HUDEP-2 (cell line): ENCODE measurements at regions not wholly inside any gene's neighbourhood (a gene's known extent, or its start where the extent isn't known, plus 50 kb on each side); places are given as distances from the start of the nearest gene placed in this dataset.
"Not testable (repeated sequence)": the region's sequence is repeated elsewhere in the genome, so short reads cannot be mapped to it uniquely, and the experiment has no call there.

Experiments
- DNase-seq, 76 experiments: peaks; one replicate each; lab custom pipeline; 2025; ENCODE audit not compliant: unreplicated experiment in 76 of 76; lab: John Stamatoyannopoulos, UW

DNA sequence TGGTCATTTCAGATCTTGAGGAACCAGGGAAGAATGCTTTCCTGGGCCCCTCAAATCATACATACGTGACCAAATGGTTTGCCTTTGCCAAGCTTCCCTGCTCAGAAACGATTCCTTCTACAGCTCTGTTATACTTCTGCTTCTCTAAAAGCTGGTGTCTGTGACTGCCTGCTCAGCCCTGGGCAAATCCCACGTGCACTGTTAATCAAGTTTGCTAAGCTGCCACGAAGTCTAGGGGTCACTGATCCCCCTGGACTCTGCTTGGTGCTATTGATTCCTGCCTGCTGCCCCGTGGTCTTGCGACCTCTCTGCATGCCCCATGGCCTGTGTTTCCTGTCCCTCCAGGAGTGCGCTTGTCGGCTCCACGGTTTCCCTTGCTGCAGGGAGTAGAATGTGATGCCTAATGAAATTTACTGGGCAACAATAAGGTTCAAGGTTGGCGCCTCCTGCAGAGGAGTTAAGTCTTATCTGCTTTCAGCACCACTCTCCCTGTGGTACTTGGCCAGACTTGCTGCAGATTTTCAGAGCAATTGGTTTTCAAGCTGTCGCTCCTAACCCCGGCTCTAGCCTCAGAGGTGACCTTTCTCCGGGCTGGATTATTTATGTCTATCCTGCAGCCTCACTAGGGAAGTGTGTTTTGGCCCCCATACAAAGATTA lies 201.6 kb upstream of the FZD8 start:
- DNase-seq = no peak

GRCh38 chr10:35838054-35838453 lies 196.0 kb upstream of the FZD8 start:
- DNase-seq = no peak

DNA sequence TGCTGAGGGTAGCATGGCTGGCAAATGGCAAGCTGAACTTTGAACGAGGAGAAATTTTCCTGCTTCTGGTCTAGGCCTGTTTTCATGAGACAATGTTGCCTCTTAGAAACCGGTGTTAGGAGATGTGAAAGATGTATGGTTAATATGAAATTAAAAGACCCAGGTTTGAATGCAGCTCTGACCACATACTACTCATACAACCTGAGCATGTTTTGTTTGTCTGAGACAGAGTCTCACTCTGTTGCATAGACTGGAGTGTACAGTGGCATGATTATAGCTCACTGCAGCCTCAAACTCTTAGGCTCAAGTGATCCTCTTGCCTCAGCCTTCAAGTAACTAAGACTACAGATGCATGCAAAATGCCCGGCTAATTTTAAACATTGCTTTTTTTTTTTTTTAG lies 193.4 kb upstream of the FZD8 start:
- no peak for DNase-seq

DNA sequence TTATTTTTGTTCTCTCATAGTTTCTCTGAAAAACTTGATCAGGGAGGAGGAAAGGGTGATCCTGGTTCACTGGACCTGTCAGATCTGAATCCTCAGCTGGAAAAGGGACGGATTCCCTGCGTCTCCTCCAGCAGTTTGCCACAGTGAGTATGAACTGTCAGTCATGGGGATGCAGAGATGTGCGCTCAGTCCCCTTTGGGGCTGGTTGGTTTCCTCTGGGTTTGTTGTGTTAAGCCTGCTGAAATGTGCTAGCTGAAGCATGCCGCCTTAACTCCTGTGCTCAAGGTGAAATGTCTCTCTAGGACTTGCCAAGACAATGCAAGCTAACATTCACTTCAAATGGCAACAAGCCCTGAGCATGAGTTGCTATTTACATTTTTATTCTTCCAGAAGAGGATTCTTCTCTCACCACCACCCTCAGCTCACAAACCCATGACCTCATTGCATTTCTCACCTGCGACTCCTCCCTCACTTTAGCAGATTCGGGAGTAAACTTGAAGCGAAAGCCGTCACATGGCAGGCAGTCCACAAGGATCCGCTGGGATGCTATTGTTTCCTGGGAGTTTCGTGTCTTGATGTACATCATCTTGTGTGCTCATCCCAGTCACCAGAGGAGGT lies 192.9 kb upstream of the FZD8 start:
- no peak for DNase-seq

DNA sequence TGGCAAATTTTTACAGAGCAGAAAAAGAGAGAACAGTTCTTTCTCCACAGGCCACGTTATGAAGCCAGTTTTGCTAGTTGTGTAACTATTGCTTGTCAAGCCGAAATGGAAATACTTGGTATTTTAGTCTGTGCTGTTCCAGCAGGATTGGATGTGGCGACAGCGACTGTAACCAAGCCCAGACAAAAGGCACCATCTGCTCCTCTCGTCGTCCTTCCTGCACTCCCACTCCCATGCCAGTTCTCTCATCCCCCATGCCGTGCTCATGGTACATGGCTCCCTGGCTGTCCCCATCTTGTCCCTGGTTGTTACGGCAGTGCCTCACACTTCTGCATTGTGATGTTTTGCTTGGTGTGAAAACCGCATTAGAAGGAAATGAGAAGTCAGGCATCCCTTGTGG lies 185.7 kb upstream of the FZD8 start:
- no peak for DNase-seq

- no peak for DNase-seq
Measured at GRCh38 chr10:35824704-35825103, 182.6 kb upstream of the FZD8 start.

DNA sequence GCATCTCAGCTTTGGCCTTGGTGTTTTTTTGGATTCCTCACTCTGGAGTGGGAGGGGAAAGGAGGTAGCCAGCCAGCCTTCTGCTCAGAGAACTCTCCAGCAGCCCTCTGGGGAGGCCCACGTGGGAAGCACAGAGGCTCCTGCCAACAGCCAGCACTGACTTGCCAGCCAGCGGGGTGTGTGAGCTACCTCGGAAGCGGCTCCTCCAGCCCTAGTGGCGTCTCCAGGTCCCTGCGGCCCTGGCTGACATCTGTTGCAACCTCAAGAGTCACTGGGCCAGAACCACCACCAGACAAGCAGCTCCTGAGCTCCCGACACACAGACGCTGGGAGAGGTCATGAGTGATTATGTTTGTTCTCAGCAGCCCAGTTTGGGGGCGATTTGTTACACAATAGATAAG lies 180.2 kb upstream of the FZD8 start:
- peak in 2 of 76 experiments; percentile 3 to 6 for DNase-seq

DNA sequence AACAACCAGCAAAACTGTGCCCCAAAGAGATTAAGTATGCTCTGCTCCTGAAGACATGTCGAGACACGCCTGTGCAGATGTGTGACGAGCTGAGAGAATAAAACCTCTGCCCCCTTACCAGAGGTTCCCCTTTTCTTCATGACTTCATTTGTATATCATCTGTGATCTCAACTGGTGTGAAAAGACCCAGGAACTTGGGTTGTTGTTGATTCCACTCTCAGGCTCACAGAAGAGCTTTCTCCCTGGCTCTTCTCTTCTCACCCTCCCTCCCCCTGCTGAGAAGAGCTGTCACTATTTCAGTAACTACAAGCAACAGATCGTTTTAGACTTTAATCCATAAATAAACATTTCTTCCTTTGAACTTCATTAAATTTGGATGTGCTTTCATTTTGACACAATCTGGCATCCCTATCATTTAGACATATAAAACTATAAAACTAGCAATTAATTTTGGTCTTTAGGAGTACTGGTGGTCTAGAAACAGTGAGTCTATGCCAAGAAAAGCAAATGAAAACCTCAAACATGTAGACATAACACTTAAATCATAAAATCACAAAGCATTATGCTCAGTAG lies 179.3 kb upstream of the FZD8 start:
- no peak for DNase-seq

GRCh38 chr10:35819736-35820135 lies 177.6 kb upstream of the FZD8 start:
- no peak for DNase-seq

DNA sequence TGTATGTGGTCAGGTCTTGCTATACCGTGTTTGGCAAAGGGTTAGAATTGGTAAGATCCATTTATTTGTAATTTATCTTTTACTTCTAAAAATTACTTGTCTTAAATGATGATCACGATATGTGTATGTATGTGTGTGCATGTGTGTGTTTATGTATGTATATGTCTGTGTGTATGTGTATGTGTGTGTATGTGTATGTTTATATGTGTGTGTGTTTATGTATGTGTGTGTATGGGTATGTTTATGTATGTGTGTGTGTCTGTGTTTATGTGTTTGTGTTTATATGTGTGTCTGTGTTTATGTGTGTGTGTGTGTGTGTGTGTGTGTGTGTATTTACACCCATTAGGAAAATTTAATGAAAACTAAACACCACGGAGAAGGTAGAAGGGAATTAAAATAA lies 176.9 kb upstream of the FZD8 start:
- DNase-seq = no peak

DNA sequence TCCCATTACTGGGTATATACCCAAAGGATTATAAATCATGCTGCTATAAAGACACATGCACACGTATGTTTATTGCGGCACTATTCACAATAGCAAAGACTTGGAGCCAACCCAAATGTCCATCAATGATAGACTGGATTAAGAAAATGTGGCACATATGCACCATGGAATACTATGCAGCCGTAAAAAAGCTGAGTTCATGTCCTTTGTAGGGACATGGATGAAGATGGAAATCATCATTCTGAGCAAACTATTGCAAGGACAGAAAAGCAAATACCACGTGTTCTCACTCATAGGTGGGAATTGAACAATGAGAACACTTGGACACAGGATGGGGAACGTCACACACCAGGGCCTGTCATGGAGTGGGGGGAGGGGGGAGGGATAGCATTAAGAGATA lies 175.0 kb upstream of the FZD8 start:
- not testable (repeated sequence) for DNase-seq

DNA sequence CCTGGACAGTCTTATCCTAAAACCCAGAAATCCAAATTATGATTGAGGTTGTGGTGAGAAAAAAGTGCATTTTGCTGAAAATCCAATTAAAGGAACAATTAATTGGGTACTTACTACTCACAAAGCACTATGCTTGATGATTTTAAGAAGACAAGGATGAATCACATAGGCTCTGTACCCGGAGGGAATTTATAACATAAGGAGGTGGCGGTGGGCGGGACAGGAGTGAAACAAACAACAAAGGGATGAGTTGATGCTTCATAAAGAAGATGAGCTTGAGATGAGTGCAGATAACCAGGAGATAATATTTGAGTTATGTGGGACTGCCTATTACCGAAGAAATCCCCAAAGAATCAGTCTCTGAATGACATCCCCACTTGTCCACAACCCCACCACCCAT lies 171.1 kb upstream of the FZD8 start:
- no peak for DNase-seq

- DNase-seq = no peak
Measured at GRCh38 chr10:35808344-35808743, 166.2 kb upstream of the FZD8 start.

GRCh38 chr10:35803046-35803445 lies 160.9 kb upstream of the FZD8 start:
- no peak for DNase-seq

DNA sequence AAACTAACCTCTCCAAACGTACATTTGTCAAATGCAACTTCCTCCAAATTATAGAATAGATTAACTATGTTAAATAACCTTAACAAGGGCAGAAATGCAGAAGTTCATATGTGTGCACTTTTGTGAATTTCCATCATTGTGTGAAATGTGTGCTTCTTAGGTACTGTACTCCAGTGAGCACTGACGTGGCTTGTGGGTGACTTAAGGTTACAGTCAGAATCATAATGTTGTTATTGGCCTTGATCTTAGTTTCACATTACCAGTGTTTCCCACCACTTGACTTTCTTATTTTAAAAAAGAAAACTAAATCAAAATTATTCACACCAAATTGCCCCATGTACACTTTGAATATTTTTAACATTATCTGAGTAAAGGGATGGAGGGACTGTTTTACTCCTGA lies 155.1 kb upstream of the FZD8 start:
- no peak for DNase-seq

DNA sequence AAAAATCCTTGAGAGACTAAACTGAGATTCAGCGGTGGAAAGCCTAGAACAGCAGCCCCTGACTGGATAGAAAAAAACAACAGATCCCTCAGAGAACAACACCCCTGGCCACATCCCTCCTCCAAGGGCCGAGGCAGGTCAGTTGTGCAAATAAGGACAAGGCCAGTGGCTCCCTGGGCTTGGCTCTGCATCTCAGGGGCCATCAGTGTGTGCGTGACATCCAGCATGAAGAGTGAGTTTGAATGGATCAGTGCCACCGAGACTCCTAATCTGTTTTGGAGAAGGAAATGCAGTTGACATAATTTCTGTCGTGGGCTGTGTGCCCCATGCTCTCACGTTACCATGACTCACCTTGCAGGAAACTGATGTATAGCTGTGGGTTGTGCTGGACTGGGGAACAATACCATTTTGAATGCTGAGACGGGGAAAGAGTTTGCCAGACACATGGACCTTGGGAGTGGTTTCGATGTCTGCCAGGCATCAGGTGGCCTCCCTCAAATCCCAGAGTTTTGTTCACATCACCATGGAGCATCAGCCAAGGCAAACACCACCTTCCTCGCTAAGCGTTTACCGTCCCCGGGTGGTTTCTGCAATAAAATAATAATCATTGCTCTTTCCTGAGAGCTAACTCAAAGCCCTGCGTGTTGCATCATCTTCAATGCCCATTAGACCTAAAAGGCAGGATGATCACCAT lies 153.2 kb upstream of the FZD8 start:
- DNase-seq = no peak

GRCh38 chr10:35794703-35795102 lies 152.6 kb upstream of the FZD8 start:
- DNase-seq = no peak

DNA sequence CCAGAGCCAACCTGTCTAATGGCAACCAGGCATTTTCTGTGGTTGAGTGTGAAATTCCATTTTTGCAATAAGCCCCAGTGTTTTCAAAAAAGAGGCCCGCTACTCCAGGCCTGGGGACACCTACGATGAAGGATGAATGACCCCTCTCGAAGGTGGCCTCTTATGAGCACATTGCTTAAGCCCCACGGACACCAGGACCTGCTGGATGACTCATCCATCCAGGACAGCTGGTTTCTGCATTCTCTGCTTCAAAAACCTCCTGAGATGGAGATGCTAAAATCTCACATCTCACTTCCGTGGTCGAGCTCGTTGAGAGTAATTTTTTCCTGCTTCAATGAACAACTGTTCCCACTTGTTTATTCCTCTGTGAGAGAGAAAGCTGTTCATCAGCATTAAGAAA lies 150.2 kb upstream of the FZD8 start:
- no peak for DNase-seq

GRCh38 chr10:35789996-35790395 lies 147.9 kb upstream of the FZD8 start:
- DNase-seq = no peak

- no peak for DNase-seq
Measured at GRCh38 chr10:35784751-35785150, 142.7 kb upstream of the FZD8 start.

DNA sequence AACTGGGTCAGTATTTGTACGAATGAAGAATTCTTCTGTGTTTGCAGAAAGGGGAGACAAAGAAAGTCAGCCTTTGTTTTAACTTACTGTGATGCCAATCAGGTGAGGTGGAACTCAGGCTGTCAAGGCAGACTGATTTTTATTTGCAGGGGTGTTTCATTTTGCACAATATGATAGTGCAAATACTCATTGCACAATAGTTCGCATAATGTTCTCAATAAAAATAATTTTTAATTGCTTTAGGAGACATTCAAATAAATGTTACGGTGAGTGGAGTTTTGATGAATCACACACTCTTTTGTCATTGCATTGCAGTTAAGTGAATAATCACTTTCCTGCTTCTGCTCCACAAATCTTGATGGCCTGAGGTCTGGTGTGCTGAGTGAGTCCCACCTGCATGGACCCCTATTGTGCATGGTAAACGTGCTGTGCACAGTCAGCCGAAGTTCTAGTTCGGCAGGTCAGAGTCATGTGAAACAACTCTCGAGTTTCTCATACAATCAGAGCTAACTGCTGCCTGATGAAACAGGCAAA lies 141.3 kb upstream of the FZD8 start:
- DNase-seq = no peak

- DNase-seq = peak in 3 of 76 experiments; percentile 2 to 9 (median 8)
Measured at GRCh38 chr10:35781643-35782035, 139.5 kb upstream of the FZD8 start.
